ENCODE measurements at regions not wholly inside any gene's neighbourhood (a gene's known extent, or its start where the extent isn't known, plus 50 kb on each side); places are given as distances from the start of the nearest gene placed in this dataset.

GRCh38 chr13:84645196-84646012 lies 763.1 kb upstream of the SLITRK1 start:
- TF ChIP-seq CTCF (IDR thresholded peaks at IDR 0.05; ENCODE audit: insufficient read depth, low read depth, low read length, missing control alignments) = no peak
- no peak for DNase-seq (ENCODE audit: low read depth)
- H3K4me3 ChIP-seq (ENCODE audit: low read depth, low read length) = no peak overlapping the region

GRCh38 chr13:84641491-84641890 lies 759.2 kb upstream of the SLITRK1 start:
- TF ChIP-seq CTCF (IDR thresholded peaks at IDR 0.05; ENCODE audit: insufficient read depth, low read depth, low read length, missing control alignments) = no peak
- no peak for DNase-seq (ENCODE audit: low read depth)
- H3K4me3 ChIP-seq (ENCODE audit: low read depth, low read length) = no peak overlapping the region

GRCh38 chr13:84640691-84641090 lies 758.4 kb upstream of the SLITRK1 start:
- no peak for TF ChIP-seq CTCF (IDR thresholded peaks at IDR 0.05; ENCODE audit: insufficient read depth, low read depth, low read length, missing control alignments)
- DNase-seq (ENCODE audit: low read depth) = no peak
- H3K4me3 ChIP-seq (ENCODE audit: low read depth, low read length) = no peak overlapping the region

- H3K4me3 ChIP-seq (ENCODE audit: low read depth, low read length) = no peak overlapping the region
- TF ChIP-seq CTCF (IDR thresholded peaks at IDR 0.05; ENCODE audit: insufficient read depth, low read depth, low read length, missing control alignments) = no peak
- no peak for DNase-seq (ENCODE audit: low read depth)
Observed at GRCh38 chr13:84630476-84630875, 748.2 kb upstream of the SLITRK1 start.

- TF ChIP-seq CTCF (IDR thresholded peaks at IDR 0.05; ENCODE audit: insufficient read depth, low read depth, low read length, missing control alignments) = no peak
- no peak for DNase-seq (ENCODE audit: low read depth)
- H3K4me3 ChIP-seq (ENCODE audit: low read depth, low read length) = no peak overlapping the region
Observed at GRCh38 chr13:84616864-84617263, 734.6 kb upstream of the SLITRK1 start.

GRCh38 chr13:84609716-84610115 lies 727.4 kb upstream of the SLITRK1 start:
- no peak for TF ChIP-seq CTCF (IDR thresholded peaks at IDR 0.05; ENCODE audit: insufficient read depth, low read depth, low read length, missing control alignments)
- no peak for DNase-seq (ENCODE audit: low read depth)
- H3K4me3 ChIP-seq (ENCODE audit: low read depth, low read length) = no peak overlapping the region

All from GM12865 (cell line).